ENCODE measurements at regions not wholly inside any gene's neighbourhood (a gene's known extent, or its start where the extent isn't known, plus 50 kb on each side); places are given as distances from the start of the nearest gene placed in this dataset.
"Not testable (repeated sequence)": the region's sequence is repeated elsewhere in the genome, so short reads cannot be mapped to it uniquely, and the experiment has no call there.

GRCh38 chr7:69211336-69211735 lies 386.9 kb upstream of the AUTS2 start:
- no peak overlapping the region for H3K4me3 ChIP-seq
- TF ChIP-seq, protein P1, sequence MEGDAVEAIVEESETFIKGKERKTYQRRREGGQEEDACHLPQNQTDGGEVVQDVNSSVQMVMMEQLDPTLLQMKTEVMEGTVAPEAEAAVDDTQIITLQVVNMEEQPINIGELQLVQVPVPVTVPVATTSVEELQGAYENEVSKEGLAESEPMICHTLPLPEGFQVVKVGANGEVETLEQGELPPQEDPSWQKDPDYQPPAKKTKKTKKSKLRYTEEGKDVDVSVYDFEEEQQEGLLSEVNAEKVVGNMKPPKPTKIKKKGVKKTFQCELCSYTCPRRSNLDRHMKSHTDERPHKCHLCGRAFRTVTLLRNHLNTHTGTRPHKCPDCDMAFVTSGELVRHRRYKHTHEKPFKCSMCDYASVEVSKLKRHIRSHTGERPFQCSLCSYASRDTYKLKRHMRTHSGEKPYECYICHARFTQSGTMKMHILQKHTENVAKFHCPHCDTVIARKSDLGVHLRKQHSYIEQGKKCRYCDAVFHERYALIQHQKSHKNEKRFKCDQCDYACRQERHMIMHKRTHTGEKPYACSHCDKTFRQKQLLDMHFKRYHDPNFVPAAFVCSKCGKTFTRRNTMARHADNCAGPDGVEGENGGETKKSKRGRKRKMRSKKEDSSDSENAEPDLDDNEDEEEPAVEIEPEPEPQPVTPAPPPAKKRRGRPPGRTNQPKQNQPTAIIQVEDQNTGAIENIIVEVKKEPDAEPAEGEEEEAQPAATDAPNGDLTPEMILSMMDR (IDR thresholded peaks at IDR 0.05), result no peak
- ATAC-seq, result no peak
- no peak for DNase-seq
- H3K27me3 ChIP-seq (ENCODE audit: low read depth), result no peaks in the 10 kb centered on the region
- H3K9me3 ChIP-seq, result no peaks in the 10 kb centered on the region
- intact Hi-C loops (cut with DNase I), result no loop called here
- no peaks in the 10 kb centered on the region for H3K36me3 ChIP-seq
- H3K4me1 ChIP-seq, result no peaks in the 10 kb centered on the region
- H3K27ac ChIP-seq, result no peak overlapping the region

DNA sequence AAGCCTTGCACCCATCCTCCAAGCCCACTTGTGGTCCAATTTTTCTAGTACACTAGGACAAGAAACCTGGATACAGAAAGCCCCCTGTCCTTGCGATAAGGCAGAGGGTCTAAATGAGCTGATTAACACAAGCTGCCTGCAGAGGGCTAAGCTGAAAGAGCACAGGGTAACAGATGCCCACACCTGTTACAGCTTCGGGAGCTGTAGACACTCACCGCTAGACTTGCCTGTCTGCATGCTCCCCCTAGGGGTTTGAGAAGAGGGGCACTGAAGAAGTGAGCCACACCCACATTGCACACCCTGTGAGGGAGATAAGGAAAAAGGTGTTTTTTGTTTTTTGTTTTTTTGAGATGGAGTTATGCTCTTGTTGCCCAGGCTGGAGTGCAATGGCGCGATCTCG lies 386.5 kb upstream of the AUTS2 start:
- TF ChIP-seq, protein P1 (IDR thresholded peaks at IDR 0.05), result no peak
- H3K36me3 ChIP-seq, result no peaks in the 10 kb centered on the region
- H3K27ac ChIP-seq, result no peak overlapping the region
- ATAC-seq, result no peak
- H3K9me3 ChIP-seq, result no peaks in the 10 kb centered on the region
- no peaks in the 10 kb centered on the region for H3K27me3 ChIP-seq (ENCODE audit: low read depth)
- H3K4me3 ChIP-seq, result no peak overlapping the region
- intact Hi-C loops (cut with DNase I), result no loop called here
- no peaks in the 10 kb centered on the region for H3K4me1 ChIP-seq
- DNase-seq, result no peak

DNA sequence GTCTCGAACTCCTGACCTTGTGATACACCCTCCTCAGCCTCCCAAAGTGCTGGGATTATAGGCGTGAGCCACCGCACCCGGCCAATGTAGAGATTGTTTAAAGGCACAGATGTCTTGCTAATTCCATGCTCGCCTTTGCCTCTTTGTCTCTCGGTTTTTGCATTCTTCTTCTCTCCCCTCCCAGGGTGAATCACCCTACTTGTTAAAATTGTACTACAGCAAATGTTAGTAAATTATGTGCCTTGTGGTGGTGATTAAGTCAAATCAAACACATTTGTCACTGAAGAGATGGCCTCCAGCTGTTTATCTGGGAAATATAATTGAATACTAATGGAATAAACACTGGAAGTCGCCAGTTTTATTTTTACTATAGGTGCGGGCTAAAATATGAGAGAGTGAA lies 384.4 kb upstream of the AUTS2 start:
- ATAC-seq, result no peak
- TF ChIP-seq, protein P1 (IDR thresholded peaks at IDR 0.05), result no peak
- Histone ChIP-seq H3K27me3 (ENCODE audit: low read depth) (no peaks in the 10 kb centered on the region), H3K27ac (no peak overlapping the region), H3K4me1 (no peaks in the 10 kb centered on the region), H3K4me3 (no peak overlapping the region), H3K9me3 (no peaks in the 10 kb centered on the region), H3K36me3 (no peaks in the 10 kb centered on the region)
- intact Hi-C loops (cut with DNase I), result no loop called here
- DNase-seq, result no peak

DNA sequence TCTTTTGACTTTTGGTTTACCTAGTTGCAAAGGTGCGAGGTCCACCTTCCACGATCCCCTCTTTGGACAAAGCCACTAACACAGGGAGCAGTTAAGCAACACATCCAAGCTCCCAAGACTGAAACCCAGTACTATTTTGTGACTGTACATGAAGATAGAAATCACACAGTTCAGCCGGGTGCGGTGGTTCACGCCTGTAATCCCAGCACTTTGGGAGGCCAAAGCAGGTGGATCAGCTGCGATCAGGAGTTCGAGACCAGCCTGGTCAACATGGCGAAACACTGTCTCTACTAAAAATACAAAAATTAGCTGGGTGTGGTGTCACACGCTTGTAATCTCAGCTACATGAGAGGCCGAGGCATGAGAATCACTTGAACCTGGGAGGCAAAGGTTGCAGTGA lies 382.8 kb upstream of the AUTS2 start:
- H3K27me3 ChIP-seq (ENCODE audit: low read depth); H3K4me3 ChIP-seq; H3K27ac ChIP-seq; intact Hi-C loops (cut with DNase I); H3K9me3 ChIP-seq; DNase-seq; H3K36me3 ChIP-seq; H3K4me1 ChIP-seq; ATAC-seq: not testable (repeated sequence)

DNA sequence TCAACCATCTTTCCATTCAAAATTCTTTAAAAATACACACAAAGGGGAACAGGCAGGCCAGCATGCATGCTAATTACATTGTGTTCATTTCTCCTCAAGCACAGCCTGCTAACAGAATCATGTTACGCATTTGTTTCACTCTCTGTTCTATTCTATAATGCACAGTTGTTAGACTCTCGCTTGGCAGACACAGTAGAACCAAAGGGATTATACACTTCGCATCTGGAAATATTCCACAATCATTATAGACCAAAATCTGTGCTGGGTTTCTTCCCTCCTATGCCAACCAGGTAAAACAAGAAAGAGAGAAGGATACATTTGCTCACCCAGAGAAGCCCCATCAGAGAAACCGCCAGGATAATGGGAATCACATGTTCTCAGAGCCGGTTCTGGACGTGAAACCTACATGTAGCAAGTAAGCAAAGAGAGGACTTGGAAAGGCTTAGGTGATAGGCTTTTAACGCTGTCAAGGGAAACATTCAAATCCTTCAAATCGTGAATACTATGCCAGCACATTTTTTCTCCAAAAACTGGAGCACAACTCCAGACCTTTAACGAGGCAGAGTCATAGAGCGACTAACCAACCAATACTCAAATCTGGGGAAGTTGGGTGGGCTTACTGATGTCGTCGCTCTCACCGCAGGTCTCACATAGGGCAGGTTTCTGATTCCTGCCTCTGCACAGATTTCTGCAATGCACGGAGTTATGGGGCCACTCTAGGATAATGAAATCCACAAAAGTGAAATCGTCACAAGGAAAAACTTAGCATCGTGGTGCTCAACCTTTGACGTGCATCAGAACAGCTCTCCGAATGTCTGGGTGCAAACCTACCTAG lies 380.5 kb upstream of the AUTS2 start:
- intact Hi-C loops (cut with DNase I), result no loop called here
- TF ChIP-seq, protein P1 (IDR thresholded peaks at IDR 0.05), result no peak
- Histone ChIP-seq H3K4me3 (no peak overlapping the region), H3K27me3 (ENCODE audit: low read depth) (no peaks in the 10 kb centered on the region), H3K9me3 (no peaks in the 10 kb centered on the region), H3K36me3 (no peaks in the 10 kb centered on the region), H3K27ac (no peak overlapping the region), H3K4me1 (no peaks in the 10 kb centered on the region)
- ATAC-seq (no peak), DNase-seq (no peak)

GRCh38 chr7:69218576-69218975 lies 379.7 kb upstream of the AUTS2 start:
- intact Hi-C loops (cut with DNase I), result no loop called here
- DNase-seq, result no peak
- Histone ChIP-seq H3K4me3 (no peak overlapping the region), H3K36me3 (no peaks in the 10 kb centered on the region), H3K27ac (no peak overlapping the region), H3K4me1 (no peaks in the 10 kb centered on the region), H3K9me3 (no peaks in the 10 kb centered on the region), H3K27me3 (ENCODE audit: low read depth) (no peaks in the 10 kb centered on the region)
- ATAC-seq, result no peak
- TF ChIP-seq, protein P1 (IDR thresholded peaks at IDR 0.05), result no peak

Measured in lower lobe of right lung (tissue), 2 donors.